K562 (cell line): ENCODE measurements at regions not wholly inside any gene's neighbourhood (a gene's known extent, or its start where the extent isn't known, plus 50 kb on each side); places are given as distances from the start of the nearest gene placed in this dataset.

Experiments used
- ATAC-seq: fragments of 200-7000 bp; cut with Tn5 transposase; 3 replicates; pipeline ENCODE4 v1.9.1; 2020; ENCODE audit warnings: moderate library complexity
- BruUV-seq: library from RNA; stranded (reverse); fragments of 400-500 nt; replicated peaks from 2 replicates; lab custom pipeline; 2021; lab: Mats Ljungman, UMichigan
- CTCF ChIA-PET: fragments of 300-600 bp; formaldehyde crosslinking; extraction: SDS; loops from one replicate; lab custom pipeline; 2021; ENCODE audit warnings: low intra/inter-chr PET ratio; lab: Yijun Ruan, JAX
- POLR2A ChIA-PET: fragments of 300-600, 350-650 bp; sonication (Branson Sonifier 250); formaldehyde crosslinking; extraction: SDS; loops from one replicate; lab custom pipeline; 2021; ENCODE audit warnings: antibody characterized with exemption, inconsistent platforms; lab: Yijun Ruan, JAX
- DNase-seq, 4 experiments: peaks; one replicate each; pipeline versions ENCODE4 v3.0.0 to v3.0.0-alpha.2; 2011 to 2018; ENCODE audit warnings: low spot score in 3 of 4, mixed read lengths in 3 of 4; ENCODE audit errors: extremely low read depth in 1 of 4
- FAIRE-seq: peaks from 2 replicates; lab custom pipeline; 2011; peaks lifted over from hg19 to GRCh38; lab: Jason Lieb, UNC
- H2AFZ ChIP-seq: 2 replicates; pipeline ENCODE4 v1.6.0; 2011; ENCODE audit warnings: low read depth, low read length, control low read depth, inconsistent platforms
- H3K27ac ChIP-seq: fragments of 200-600 bp; 3 replicates; pipeline ENCODE4 v1.8.0; 2011; ENCODE audit warnings: low read depth, mild to moderate bottlenecking, control low read depth, inconsistent platforms, low read length, moderate library complexity, mixed read lengths; ENCODE audit errors: extremely low read depth
- H3K27me3 ChIP-seq, 2 experiments: fragments of 300-600 bp in 1 of 2; 2 replicates in 1 of 2; 3 replicates in 1 of 2; pipeline versions ENCODE4 v1.6.0 to v1.8.0; 2011; ENCODE audit warnings: inconsistent platforms in 2 of 2, low read length in 2 of 2, mild to moderate bottlenecking in 1 of 2, mixed read lengths in 1 of 2, moderate library complexity in 1 of 2; ENCODE audit not compliant: control insufficient read depth in 2 of 2, insufficient read depth in 2 of 2
- H3K36me3 ChIP-seq: fragments of 300-600 bp; 3 replicates; pipeline ENCODE4 v1.8.0; 2011; ENCODE audit warnings: mild to moderate bottlenecking, low read length, inconsistent platforms; ENCODE audit not compliant: control insufficient read depth, insufficient read depth
- H3K4me1 ChIP-seq, 2 experiments: fragments of 200-600 bp in 1 of 2; replicated peaks in 1 of 2; 2 replicates in 1 of 2; 3 replicates in 1 of 2; pipeline versions ENCODE4 v1.5.1 to v1.8.0; 2011; ENCODE audit warnings: inconsistent platforms in 2 of 2, low read length in 2 of 2, mild to moderate bottlenecking in 1 of 2, mixed read lengths in 1 of 2, moderate library complexity in 1 of 2; ENCODE audit not compliant: control insufficient read depth in 2 of 2, insufficient read depth in 2 of 2
- H3K4me2 ChIP-seq: 2 replicates; pipeline ENCODE4 v1.6.1; 2011; ENCODE audit warnings: low read length, control low read depth, inconsistent platforms, mixed read lengths; ENCODE audit not compliant: insufficient read depth
- H3K4me3 ChIP-seq: fragments of 200-600 bp; sonication (generic), shearing (Covaris generic); 2 replicates; pipeline ENCODE4 v1.5.1; 2016; ENCODE audit warnings: control low read depth, inconsistent platforms
- H3K79me2 ChIP-seq: fragments of 200-600 bp; 3 replicates; pipeline ENCODE4 v1.8.0; 2011; ENCODE audit warnings: low read length, inconsistent platforms; ENCODE audit not compliant: control insufficient read depth, insufficient read depth
- H3K9ac ChIP-seq, 2 experiments: 2 replicates each; pipeline versions ENCODE4 v1.6.0 to v1.6.1; 2011; ENCODE audit warnings: low read depth in 2 of 2, low read length in 2 of 2, control low read depth in 1 of 2, inconsistent platforms in 1 of 2, mild to moderate bottlenecking in 1 of 2, mixed read lengths in 1 of 2; ENCODE audit not compliant: insufficient read depth in 1 of 2
- H3K9me1 ChIP-seq: one replicate; pipeline ENCODE4 v1.6.0; 2011; ENCODE audit warnings: inconsistent platforms, mild to moderate bottlenecking, low read length, moderate library complexity; ENCODE audit not compliant: control insufficient read depth, insufficient read depth
- H3K9me3 ChIP-seq: replicated peaks from 2 replicates; pipeline ENCODE4 v1.5.1; 2011; ENCODE audit warnings: low read depth, low read length, inconsistent platforms; ENCODE audit not compliant: control insufficient read depth, insufficient read depth
- H4K20me1 ChIP-seq: replicated peaks from 2 replicates; pipeline ENCODE4 v1.6.1; 2011; ENCODE audit warnings: low read length, inconsistent platforms, mixed read lengths; ENCODE audit not compliant: control insufficient read depth, insufficient read depth
- ETS2 ChIP-seq: IDR thresholded peaks from 2 replicates; pipeline ENCODE4 v1.6.1; 2016; ENCODE audit warnings: borderline replicate concordance, missing genetic modification characterization, mild to moderate bottlenecking, moderate library complexity, missing compliant biosample characterization; ENCODE audit not compliant: poor library complexity, severe bottlenecking
- KDM5B ChIP-seq: fragments of 200-600 bp; sonication (generic); IDR thresholded peaks from 2 replicates; pipeline ENCODE4 v1.6.1; 2012; ENCODE audit warnings: low read depth, mild to moderate bottlenecking, moderate library complexity, low read length, control low read depth, inconsistent platforms; ENCODE audit not compliant: insufficient replicate concordance
- PTBP1 ChIP-seq: fragments of 200-400 bp; formaldehyde crosslinking; IDR thresholded peaks from 2 replicates; pipeline ENCODE4 v1.6.1; 2017; ENCODE audit warnings: low read depth, low read length
- PTTG1 ChIP-seq: fragments of 450-650 bp; IDR thresholded peaks from 2 replicates; pipeline ENCODE4 v1.6.1; 2016; ENCODE audit warnings: low read depth, mild to moderate bottlenecking, missing genetic modification characterization, missing compliant biosample characterization
- SMARCB1 ChIP-seq: IDR thresholded peaks from 2 replicates; pipeline ENCODE4 v1.6.1; 2011; ENCODE audit warnings: improper control_type of control experiment, low read depth; ENCODE audit not compliant: insufficient read length
- TAL1 ChIP-seq: fragments of 450-650 bp; IDR thresholded peaks from 2 replicates; pipeline ENCODE4 v1.6.1; 2016; ENCODE audit warnings: mild to moderate bottlenecking
- ZNF274 ChIP-seq: IDR thresholded peaks from 2 replicates; pipeline ENCODE4 v1.6.1; 2011; ENCODE audit warnings: low read depth, mild to moderate bottlenecking, low read length, moderate library complexity, borderline replicate concordance
- ZNF583 ChIP-seq: fragments of 250-450 bp; sonication (Bioruptor Pico); IDR thresholded peaks from 2 replicates; pipeline ENCODE4 v1.4.0; 2020
- WGBS: fragments of 100-300 bp; shearing (Covaris generic); methylation state at CpG from one replicate; pipeline ENCODE4 v1.1.6; 2016; ENCODE audit warnings: low coverage, mixed read lengths; ENCODE audit not compliant: insufficient coverage; ENCODE audit errors: missing lambda C conversion rate; 5-methylcytosine and 5-hydroxymethylcytosine counted together
- in situ Hi-C: fragments of 300-500 bp; cut with MboI; formaldehyde crosslinking; loops from 4 replicates; pipeline ENCODE4 v1.15.0; 2018; ENCODE audit warnings: inconsistent platforms, mixed read lengths
- intact Hi-C: fragments of 100-400 bp; cut with micrococcal nuclease; formaldehyde crosslinking; loops from 2 replicates; pipeline ENCODE4 v1.14.2; 2022
- TF ChIP-seq, protein P1 (sequence below): fragments of 450-650 bp; IDR thresholded peaks from 2 replicates; pipeline ENCODE4 v1.6.1; 2016; ENCODE audit warnings: mild to moderate bottlenecking
- TF ChIP-seq, protein P2 (sequence below), 2 experiments: fragments of 250-450 bp in 1 of 2; fragments of 450-650 bp in 1 of 2; sonication (Bioruptor Pico) in 1 of 2; IDR thresholded peaks; 2 replicates each; pipeline versions ENCODE4 v1.6.1 to v1.8.0; 2016 to 2021; ENCODE audit warnings: mild to moderate bottlenecking in 2 of 2, moderate library complexity in 2 of 2, missing compliant biosample characterization in 1 of 2, missing genetic modification characterization in 1 of 2
- TF ChIP-seq, protein P3 (sequence below): fragments of 250-450 bp; sonication (Bioruptor Pico); IDR thresholded peaks from 2 replicates; pipeline ENCODE4 v1.8.0; 2021; ENCODE audit warnings: moderate library complexity, mild to moderate bottlenecking, inconsistent platforms
- TF ChIP-seq, protein P4 (sequence below): fragments of 200-400 bp; formaldehyde crosslinking; IDR thresholded peaks from 2 replicates; pipeline ENCODE4 v1.6.1; 2017; ENCODE audit warnings: mild to moderate bottlenecking, low read depth, low read length, moderate library complexity

DNA sequence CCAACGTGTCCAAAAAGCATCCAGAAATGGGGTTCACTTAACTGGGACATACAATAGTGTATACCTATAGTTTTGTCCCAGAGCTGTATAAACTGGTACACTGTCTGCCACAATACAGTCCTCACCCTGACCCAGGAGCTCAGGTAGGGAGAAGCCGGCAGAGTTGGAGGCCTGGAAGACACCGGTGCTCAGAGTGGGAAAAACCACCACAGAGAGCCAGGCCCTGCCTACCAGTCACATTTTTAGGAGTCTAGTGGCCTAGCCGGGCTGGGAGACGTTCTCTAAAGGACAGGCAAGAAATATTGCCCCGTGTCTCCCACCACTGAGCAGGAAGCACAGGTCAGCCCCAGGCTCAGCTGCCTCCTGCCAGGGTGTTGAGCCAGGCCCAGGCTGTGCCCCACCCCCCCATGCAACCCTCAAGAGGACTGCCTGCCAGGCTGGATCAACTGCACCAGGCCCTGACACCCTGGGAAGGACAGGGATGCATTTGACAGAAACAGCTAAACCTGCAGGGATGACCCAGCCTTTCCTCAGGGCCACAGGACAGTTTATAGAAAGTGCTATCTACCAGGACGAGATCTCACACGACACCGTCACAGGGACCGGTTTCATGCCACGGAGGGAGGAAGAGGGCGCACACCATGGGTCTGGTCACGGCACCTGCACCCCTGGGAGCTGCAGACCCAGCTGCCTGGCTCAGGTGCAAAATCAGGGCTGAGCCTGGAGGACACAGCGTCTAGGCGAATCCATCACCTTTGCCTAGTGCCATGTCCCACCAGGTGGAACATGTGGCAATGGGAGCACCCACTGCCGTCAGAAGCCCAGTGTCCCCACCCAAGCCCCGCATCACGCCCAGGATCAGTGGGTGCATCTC lies 89.9 kb downstream of the TMEM18 start:
- no peaks in the 10 kb centered on the region; the same call in 1 of the 2 replicates for H4K20me1 ChIP-seq
- no peak for ATAC-seq
- H2AFZ ChIP-seq: no peak overlapping the region
- H3K4me2 ChIP-seq: no peak overlapping the region
- no peak overlapping the region for H3K9ac ChIP-seq
- H3K4me3 ChIP-seq: no peak overlapping the region
- H3K9me1 ChIP-seq: no peaks in the 10 kb centered on the region
- DNase-seq: no peak
- no peaks in the 10 kb centered on the region for H3K9me3 ChIP-seq
- FAIRE-seq: no peak
- no peak overlapping the region for H3K27ac ChIP-seq
- CTCF ChIA-PET: no interaction called here
- peaks cover 0 to 9% of the 10 kb centered on the region in 2 experiments; a peak in 2 of 5 replicates for H3K4me1 ChIP-seq
- WGBS: under 1% methylated on average over 14 of the region's 18 CpGs
- peaks cover 25 to 66% of the 10 kb centered on the region in 2 experiments for H3K27me3 ChIP-seq
- H3K36me3 ChIP-seq: no peaks in the 10 kb centered on the region
- POLR2A ChIA-PET: interaction anchor here (0.5 kb wide), 1 partner anchor 1111 kb away, joined by 3 read pairs; no protein-coding TSS in a partner anchor
- intact Hi-C loops: no loop called here
- in situ Hi-C loops: no loop called here
- no TSS peak for BruUV-seq
- H3K79me2 ChIP-seq: no peaks in the 10 kb centered on the region
- no peak for TF ChIP-seq PTBP1
- TF ChIP-seq TAL1: no peak
- TF ChIP-seq ETS2 (tag): no peak
- TF ChIP-seq, protein P1, sequence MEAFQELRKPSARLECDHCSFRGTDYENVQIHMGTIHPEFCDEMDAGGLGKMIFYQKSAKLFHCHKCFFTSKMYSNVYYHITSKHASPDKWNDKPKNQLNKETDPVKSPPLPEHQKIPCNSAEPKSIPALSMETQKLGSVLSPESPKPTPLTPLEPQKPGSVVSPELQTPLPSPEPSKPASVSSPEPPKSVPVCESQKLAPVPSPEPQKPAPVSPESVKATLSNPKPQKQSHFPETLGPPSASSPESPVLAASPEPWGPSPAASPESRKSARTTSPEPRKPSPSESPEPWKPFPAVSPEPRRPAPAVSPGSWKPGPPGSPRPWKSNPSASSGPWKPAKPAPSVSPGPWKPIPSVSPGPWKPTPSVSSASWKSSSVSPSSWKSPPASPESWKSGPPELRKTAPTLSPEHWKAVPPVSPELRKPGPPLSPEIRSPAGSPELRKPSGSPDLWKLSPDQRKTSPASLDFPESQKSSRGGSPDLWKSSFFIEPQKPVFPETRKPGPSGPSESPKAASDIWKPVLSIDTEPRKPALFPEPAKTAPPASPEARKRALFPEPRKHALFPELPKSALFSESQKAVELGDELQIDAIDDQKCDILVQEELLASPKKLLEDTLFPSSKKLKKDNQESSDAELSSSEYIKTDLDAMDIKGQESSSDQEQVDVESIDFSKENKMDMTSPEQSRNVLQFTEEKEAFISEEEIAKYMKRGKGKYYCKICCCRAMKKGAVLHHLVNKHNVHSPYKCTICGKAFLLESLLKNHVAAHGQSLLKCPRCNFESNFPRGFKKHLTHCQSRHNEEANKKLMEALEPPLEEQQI: no peak
- TF ChIP-seq PTTG1: no peak
- TF ChIP-seq SMARCB1: no peak
- TF ChIP-seq, protein P2, sequence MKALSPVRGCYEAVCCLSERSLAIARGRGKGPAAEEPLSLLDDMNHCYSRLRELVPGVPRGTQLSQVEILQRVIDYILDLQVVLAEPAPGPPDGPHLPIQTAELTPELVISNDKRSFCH (CRISPR knock-in tag; IDR thresholded peaks at IDR 0.05): no peak
- TF ChIP-seq, protein P2 (tag; IDR thresholded peaks at IDR 0.05): no peak
- TF ChIP-seq ZNF583 (CRISPR knock-in tag): no peak
- TF ChIP-seq, protein P3, sequence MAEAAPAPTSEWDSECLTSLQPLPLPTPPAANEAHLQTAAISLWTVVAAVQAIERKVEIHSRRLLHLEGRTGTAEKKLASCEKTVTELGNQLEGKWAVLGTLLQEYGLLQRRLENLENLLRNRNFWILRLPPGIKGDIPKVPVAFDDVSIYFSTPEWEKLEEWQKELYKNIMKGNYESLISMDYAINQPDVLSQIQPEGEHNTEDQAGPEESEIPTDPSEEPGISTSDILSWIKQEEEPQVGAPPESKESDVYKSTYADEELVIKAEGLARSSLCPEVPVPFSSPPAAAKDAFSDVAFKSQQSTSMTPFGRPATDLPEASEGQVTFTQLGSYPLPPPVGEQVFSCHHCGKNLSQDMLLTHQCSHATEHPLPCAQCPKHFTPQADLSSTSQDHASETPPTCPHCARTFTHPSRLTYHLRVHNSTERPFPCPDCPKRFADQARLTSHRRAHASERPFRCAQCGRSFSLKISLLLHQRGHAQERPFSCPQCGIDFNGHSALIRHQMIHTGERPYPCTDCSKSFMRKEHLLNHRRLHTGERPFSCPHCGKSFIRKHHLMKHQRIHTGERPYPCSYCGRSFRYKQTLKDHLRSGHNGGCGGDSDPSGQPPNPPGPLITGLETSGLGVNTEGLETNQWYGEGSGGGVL: no peak
- TF ChIP-seq, protein P4, sequence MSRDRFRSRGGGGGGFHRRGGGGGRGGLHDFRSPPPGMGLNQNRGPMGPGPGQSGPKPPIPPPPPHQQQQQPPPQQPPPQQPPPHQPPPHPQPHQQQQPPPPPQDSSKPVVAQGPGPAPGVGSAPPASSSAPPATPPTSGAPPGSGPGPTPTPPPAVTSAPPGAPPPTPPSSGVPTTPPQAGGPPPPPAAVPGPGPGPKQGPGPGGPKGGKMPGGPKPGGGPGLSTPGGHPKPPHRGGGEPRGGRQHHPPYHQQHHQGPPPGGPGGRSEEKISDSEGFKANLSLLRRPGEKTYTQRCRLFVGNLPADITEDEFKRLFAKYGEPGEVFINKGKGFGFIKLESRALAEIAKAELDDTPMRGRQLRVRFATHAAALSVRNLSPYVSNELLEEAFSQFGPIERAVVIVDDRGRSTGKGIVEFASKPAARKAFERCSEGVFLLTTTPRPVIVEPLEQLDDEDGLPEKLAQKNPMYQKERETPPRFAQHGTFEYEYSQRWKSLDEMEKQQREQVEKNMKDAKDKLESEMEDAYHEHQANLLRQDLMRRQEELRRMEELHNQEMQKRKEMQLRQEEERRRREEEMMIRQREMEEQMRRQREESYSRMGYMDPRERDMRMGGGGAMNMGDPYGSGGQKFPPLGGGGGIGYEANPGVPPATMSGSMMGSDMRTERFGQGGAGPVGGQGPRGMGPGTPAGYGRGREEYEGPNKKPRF: no peak
- TF ChIP-seq KDM5B: no peak
- TF ChIP-seq ZNF274: no peak
